Type B pancreatic cell (in vitro differentiated cells): ENCODE measurements at regions not wholly inside any gene's neighbourhood (a gene's known extent, or its start where the extent isn't known, plus 50 kb on each side); places are given as distances from the start of the nearest gene placed in this dataset.

ENCODE experiments used
- DNase-seq: peaks from one replicate; pipeline ENCODE4 v3.0.0; 2021; ENCODE audit warnings: mixed read lengths; ENCODE audit not compliant: unreplicated experiment; ENCODE audit errors: extremely low spot score
- H3K27ac Mint-ChIP-seq: 2 replicates; pipeline ENCODE4 v1.8.0; 2021; ENCODE audit warnings: mild to moderate bottlenecking, mixed read lengths
- H3K27me3 Mint-ChIP-seq: 2 replicates; pipeline ENCODE4 v1.8.0; 2021; ENCODE audit warnings: mixed read lengths
- H3K36me3 Mint-ChIP-seq: 2 replicates; pipeline ENCODE4 v1.8.0; 2021; ENCODE audit warnings: mixed read lengths
- H3K4me1 Mint-ChIP-seq: one replicate; pipeline ENCODE4 v1.8.0; 2021; ENCODE audit warnings: mixed read lengths; ENCODE audit not compliant: unreplicated experiment
- H3K4me3 Mint-ChIP-seq: 2 replicates; pipeline ENCODE4 v1.8.0; 2021; ENCODE audit warnings: mild to moderate bottlenecking, mixed read lengths
- H3K9me3 Mint-ChIP-seq: 2 replicates; pipeline ENCODE4 v1.8.0; 2021; ENCODE audit warnings: mixed read lengths
- CTCF ChIP-seq: fragments of 200-600 bp; sonication (generic); conservative IDR thresholded peaks from 2 replicates; pipeline ENCODE4 v1.5.0; 2021; ENCODE audit warnings: antibody characterized with exemption, mild to moderate bottlenecking

DNA sequence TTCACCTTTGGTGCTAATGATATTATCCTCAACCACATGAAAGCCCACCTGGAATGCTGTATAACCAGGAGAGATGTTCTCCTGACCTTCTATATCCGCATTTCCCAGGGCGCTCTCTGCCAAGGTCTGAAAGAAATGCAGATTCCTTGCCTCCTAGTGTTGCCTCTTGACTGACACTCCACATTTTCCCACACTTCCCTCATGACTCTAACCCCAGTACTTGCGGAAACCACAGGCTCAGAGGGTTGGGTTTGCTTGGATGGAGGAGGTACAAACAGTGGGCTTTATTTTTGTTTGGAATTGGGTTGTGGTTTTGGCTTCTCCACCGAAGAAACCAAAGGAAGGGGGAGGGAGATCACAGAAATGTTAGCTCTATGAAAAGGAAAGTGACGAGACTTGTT is 222.9 kb upstream of the CELF2 start:
- H3K27ac Mint-ChIP-seq: no peak overlapping the region
- H3K9me3 Mint-ChIP-seq: no peaks in the 10 kb centered on the region
- H3K36me3 Mint-ChIP-seq: no peaks in the 10 kb centered on the region
- DNase-seq: no peak
- peaks cover 29% of the 10 kb centered on the region for H3K4me1 Mint-ChIP-seq
- no peak overlapping the region for H3K4me3 Mint-ChIP-seq
- H3K27me3 Mint-ChIP-seq: peaks cover 31% of the 10 kb centered on the region
- TF ChIP-seq CTCF: no peak

DNA sequence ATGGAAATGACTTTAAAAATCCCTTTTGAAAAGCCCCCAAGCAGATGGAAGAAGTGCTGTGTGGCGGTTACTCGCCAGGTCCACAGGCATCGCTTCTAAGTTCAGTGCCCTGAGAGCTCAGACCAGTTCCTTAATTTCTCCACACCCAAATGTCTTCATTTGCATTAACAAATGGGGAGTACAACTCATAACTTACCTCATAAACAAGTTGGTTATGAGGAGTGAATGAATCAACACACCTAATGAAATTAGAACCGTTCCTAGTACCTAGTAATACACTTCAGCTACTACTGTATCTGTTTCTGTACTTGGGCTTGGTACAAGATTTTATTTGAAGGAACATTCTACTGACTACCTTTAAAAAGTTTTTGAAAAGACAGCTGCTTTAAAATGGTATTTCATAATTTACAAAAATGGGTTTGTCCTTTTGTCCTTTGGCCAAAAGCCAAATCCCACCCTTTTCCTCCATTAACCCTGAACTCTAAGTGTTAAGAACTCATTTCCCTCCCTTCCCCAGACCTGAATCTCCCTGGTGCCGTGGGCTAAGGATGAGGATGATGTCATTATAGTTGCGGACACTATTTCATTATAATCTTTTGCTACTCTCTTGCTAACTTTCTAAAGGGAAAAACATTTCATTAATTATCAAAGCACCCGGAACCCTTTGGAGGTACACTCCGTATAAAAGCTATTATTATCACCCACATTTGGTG is 221.5 kb upstream of the CELF2 start:
- H3K9me3 Mint-ChIP-seq: no peaks in the 10 kb centered on the region
- peaks cover 29% of the 10 kb centered on the region for H3K4me1 Mint-ChIP-seq
- H3K36me3 Mint-ChIP-seq: no peaks in the 10 kb centered on the region
- TF ChIP-seq CTCF: no peak
- no peak overlapping the region for H3K27ac Mint-ChIP-seq
- H3K27me3 Mint-ChIP-seq: peaks cover 31% of the 10 kb centered on the region
- no peak overlapping the region for H3K4me3 Mint-ChIP-seq
- no peak for DNase-seq

- no peak overlapping the region for H3K4me3 Mint-ChIP-seq
- no peak for TF ChIP-seq CTCF
- H3K27ac Mint-ChIP-seq: no peak overlapping the region
- peaks cover 29% of the 10 kb centered on the region for H3K4me1 Mint-ChIP-seq
- no peaks in the 10 kb centered on the region for H3K36me3 Mint-ChIP-seq
- H3K27me3 Mint-ChIP-seq: peaks cover 31% of the 10 kb centered on the region
- DNase-seq: no peak
- H3K9me3 Mint-ChIP-seq: no peaks in the 10 kb centered on the region
Measured at GRCh38 chr10:10796774-10797415, 220.8 kb upstream of the CELF2 start.

DNA sequence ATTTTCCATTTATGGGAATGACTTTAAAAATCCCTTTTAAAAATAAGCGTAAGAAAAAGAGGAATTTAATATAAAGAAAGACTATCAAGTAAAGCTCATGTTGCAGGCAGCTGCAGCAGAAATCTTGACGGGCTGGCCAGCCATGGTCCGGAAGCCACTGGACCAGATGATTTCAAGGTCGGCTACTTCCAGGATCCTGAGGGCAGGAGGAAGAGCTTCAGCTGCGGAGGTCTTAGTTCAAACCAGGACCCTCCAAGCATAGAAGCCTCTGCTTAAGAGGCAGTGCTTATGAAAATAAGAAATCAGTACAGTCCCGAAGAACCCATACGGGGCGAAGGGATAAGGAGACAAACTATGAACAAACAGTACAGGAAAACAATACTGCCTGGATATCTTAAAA is 220.2 kb upstream of the CELF2 start:
- Mint-ChIP-seq H3K36me3 (no peaks in the 10 kb centered on the region), H3K27me3 (peaks cover 31% of the 10 kb centered on the region), H3K4me3 (no peak overlapping the region), H3K9me3 (no peaks in the 10 kb centered on the region), H3K27ac (no peak overlapping the region), H3K4me1 (peaks cover 28% of the 10 kb centered on the region)
- DNase-seq: no peak
- no peak for TF ChIP-seq CTCF

- no peak for TF ChIP-seq CTCF
- Mint-ChIP-seq H3K36me3 (no peaks in the 10 kb centered on the region), H3K27me3 (peaks cover 31% of the 10 kb centered on the region), H3K27ac (no peak overlapping the region), H3K4me3 (peak overlapping the region; percentile 19), H3K9me3 (no peaks in the 10 kb centered on the region), H3K4me1 (peaks cover 23% of the 10 kb centered on the region)
- DNase-seq: no peak
Measured at GRCh38 chr10:10798102-10798863, 219.4 kb upstream of the CELF2 start.
